ENCODE measurements at regions not wholly inside any gene's neighbourhood (a gene's known extent, or its start where the extent isn't known, plus 50 kb on each side); places are given as distances from the start of the nearest gene placed in this dataset.
A peak's percentile ranks its signal among the peaks of the same experiment; 100 is the strongest.
"Not testable (repeated sequence)": the region's sequence is repeated elsewhere in the genome, so short reads cannot be mapped to it uniquely, and the experiment has no call there.

DNA sequence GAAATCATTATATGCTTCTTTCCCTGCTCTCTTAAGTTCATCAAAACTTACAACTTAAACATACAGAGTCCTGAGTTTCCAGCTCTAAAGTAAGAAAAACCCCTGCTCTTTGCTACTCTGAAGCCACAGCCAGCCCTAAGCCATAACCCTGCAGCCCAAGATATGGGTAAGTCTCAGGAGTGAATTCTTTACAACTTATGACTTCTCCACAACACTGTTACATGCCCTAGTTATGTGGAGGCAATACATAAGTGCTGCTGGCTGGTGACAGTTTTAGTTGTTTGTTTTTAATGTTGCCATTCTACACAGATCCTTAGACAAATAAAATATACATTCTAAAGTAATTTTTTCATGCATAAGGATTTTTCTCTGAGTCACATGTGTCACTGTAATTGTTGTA is 100.2 kb downstream of the FBXO8 start:
- DNase-seq (ENCODE audit: low spot score) (no peak), ATAC-seq (no peak)

DNA sequence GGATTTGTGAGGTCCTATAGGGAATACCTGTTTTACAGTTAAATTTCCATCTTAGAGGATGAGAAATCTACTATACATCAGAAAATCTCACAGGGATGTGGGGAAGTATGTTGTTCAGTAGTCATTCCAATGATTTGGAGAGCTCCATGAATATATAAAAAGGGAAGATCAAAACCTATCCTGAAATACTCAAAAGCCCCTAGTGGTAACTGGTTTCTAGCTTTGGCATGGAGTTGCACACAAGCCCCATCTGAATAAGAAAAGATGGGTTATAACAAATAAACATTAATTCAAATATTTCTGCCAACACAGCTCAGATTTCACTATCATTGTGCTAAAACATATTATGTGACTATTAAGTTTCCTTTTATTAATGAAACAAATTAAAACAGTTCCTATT is 101.6 kb downstream of the FBXO8 start:
- ATAC-seq (no peak), DNase-seq (ENCODE audit: low spot score) (no peak)

DNA sequence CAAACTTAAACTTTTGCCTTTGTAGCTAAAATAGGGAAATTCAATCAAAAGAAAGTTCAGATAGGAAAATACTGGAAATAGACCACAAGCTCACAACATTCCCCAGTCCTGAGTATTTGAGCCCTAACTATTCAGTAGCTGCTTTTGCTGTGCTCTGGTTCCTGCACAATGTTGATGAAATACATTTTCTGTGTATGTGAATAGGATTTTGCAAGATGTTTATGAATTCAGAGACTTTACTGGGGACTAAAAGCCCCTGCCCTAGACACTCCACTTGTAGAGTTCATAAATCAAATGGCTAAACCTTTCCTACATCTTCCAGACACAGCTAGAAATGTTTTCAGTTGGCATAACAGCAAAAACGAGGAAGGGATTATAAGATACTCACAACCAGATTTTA is 105.9 kb downstream of the FBXO8 start:
- ATAC-seq: no peak
- DNase-seq (ENCODE audit: low spot score): no peak

DNA sequence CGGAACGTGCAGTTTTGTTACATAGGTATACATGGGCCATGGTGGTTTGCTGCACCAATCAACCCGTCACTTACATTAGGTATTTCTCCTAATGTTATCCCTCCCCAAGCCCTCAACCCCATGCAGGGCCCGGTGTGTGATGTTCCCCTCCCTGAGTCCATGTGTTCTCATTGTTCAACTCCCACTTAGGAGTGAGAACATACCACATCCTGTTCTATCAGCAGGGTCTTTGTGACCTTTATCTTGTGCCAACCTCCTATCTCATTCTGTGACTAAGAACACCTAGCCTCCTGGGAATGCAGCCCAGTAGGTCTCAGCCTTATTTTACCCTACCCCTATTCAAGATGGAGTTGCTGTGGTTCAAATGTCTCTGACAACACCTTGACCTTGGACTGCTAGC is 107.6 kb downstream of the FBXO8 start:
- DNase-seq (ENCODE audit: low spot score); ATAC-seq: not testable (repeated sequence)

DNA sequence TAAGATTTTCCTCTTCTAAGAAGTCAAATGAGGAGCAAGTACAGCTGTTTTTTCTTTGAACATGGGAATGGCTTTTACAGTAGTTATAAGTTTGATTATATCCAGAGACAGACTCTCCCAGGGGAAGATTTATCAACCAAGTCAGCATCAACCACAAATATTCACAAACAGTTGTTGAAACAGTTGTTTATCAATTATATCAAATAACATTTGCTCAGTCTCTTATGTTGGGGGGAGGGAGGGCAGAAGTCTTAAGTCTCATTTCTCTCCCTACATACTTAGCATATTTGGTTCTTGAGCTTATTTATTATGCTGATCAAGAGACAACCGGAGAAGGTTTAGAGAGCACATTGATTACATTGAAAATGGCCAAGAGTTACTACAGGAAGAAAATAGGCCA is 110.1 kb downstream of the FBXO8 start:
- DNase-seq (ENCODE audit: low spot score): no peak

DNA sequence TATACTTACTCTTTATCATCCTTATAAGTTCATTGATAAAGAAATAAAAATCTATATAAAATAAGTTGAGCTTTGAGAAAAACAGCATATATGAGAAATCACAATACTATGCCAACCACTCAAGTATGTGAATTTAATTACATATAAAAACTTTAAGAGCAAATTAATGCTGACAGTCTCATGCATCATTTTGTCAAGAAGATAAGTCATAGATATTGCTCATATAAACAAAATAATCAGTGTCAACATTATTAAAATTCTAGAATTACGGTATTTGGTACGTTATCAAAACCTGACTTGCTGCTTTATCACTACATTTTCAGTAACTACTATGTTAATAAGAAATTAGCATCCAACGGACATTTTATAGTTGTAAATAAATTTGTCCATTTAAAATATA is 111.2 kb downstream of the FBXO8 start:
- DNase-seq (ENCODE audit: low spot score) (no peak), ATAC-seq (no peak)

More for the DNA sequence above, 110.1 kb downstream of the FBXO8 start:
- no peak for ATAC-seq

DNA sequence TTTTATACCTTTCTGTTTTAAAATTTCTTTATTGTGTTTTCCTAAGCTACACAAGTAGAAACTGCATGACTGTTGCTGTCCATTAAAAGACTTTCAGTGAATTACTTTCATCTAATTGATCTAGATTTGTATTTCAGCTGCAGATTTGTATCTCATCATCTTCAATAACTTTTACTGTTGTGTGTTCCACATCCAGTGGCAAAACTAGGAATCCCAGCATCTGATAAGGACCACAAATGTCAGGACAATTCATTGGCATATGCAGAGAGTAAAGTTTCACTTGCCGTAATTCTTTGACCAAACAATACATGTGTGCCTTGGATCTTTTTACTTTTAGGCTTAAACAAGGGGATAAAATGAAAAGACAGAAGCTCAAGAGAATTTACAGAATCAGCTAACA is 112.6 kb downstream of the FBXO8 start:
- ATAC-seq: no peak
- DNase-seq (ENCODE audit: low spot score): no peak

DNA sequence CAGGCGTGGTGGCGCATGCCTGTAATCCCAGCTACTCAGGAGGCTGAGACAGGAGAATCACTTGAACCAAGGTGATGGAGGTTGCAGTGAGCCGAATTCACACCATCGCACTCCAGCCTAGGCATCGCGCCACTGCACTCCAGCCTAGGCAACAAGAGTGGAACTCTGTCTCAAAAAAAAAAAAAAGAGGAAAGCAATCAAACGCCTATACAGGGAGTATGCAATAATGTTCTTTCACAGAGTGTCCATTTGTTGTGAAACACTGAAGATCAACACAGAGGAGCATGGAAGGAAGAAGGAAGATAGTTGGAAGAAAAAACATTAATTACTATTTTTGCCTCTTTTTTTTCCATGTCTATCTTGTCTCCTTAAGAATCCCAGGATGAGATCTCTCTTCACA is 113.4 kb downstream of the FBXO8 start:
- ATAC-seq: no peak

DNA sequence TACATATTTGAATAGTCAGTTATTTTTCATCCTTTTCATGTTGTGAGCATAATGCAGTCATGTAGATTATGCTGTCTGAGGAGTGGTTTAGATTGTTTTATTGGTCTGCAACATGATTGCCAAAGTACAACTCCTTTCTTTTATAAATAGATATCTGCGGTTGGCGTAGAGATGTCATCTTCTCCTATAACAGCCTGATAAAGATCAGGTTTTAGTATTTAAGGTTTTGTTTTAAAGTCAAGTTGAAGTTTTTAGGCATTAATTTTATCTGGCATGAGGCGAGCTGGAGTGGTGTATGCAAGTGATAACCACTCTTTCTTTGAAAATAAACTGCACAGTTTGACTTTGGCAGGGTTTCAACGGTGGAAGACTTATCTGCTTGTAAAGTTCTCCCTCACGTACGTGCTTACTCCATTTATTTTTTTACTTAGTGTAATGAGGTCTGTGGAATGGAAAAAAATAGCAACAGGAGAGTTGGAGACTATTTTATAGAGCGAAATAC is 126.3 kb downstream of the FBXO8 start:
- ATAC-seq: no peak

More for the DNA sequence above, 113.4 kb downstream of the FBXO8 start:
- no peak for DNase-seq (ENCODE audit: low spot score)

DNA sequence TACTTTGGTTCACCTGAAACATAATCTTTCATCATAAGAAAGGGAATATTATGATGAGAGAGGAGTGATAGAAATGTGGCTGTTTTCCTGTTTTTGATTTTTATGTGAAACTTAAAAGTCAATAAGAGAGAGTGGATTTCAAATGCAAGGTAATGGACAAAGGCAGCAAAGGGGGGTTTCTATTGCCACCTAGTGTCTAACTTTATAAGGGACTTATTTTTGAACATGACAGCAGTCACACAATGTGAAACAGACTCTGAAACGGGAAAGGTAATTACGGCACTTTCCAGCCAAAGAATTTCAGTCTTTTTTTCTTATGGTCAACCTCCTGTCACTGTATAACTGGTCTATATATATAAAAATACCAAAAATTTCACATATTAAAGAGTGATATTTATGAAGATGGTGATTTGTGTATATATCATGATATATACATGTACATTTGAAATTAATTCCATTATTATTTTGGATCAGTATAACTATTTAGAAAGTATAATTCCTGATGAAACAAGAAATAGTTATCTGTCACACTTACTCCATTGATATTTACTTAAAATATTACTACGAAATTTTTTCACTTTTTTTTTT is 127.1 kb downstream of the FBXO8 start:
- peak; percentile 86 for ATAC-seq
- DNase-seq (ENCODE audit: low spot score): no peak

More for the DNA sequence above, 126.3 kb downstream of the FBXO8 start:
- no peak for DNase-seq (ENCODE audit: low spot score)

DNA sequence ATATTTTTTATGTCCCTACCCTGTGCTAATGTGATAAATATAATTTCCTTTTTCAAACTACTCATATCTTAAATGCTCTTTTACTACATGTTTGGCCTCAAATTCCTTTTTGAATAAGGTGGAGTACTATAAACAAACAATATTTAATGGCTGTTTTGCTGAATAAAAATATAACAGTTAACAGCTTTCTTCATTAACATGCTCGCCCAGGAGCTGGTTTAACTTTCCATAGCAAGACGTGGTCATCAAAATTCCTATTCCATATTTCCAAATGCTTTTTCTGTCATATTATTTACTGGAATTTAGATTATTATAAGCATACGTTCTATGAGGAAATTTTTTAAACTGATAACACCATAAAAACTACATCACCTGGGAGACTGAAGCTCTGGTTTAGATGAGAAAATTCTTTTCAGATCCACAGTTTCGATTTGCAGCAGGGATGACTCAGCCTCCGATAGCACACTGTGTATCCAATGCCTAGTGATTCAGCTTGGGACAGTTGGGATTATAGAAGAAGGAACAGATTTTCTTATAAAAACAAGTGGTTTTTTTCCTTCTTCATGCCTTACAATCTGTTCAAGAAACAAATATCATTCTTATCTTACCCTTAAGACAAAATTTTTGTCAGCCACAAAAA is 129.1 kb downstream of the FBXO8 start:
- DNase-seq (ENCODE audit: low spot score) (no peak), ATAC-seq (no peak)

DNA sequence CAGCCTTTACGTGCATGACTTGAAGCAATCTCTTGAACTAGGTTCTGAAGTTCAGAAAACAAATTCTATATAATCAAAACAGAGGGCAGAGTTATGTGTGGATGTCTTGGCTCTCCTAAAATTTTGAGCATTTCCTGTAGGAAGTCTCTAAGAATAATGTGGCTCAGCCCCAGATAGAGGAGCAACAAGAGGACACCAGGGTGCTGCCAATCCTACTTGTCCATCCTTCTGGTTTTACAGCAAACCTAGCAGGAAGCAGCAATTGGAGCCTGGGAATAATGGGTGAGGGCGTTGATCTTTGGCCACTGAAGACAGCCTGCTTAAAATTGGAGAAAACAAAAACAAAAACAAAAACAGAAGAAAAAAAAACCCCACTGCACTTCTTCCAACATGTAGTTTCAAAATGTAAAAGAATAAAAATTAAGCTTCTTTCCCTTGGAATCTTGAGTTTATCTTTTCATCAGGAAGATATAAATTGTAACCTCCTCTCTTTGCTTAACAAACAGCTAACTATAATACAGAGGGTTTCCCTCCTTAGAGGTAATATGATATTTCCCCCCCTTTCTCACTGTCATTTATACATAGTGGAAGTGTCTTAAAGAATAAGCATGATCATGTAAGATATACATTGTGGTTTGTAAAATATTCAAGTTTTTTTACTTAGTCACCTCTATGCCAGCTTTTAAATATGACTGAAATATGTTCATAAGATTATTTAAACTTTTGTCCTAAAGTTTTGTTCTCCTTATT is 130.6 kb downstream of the FBXO8 start:
- no peak for DNase-seq (ENCODE audit: low spot score)
- ATAC-seq: no peak

DNA sequence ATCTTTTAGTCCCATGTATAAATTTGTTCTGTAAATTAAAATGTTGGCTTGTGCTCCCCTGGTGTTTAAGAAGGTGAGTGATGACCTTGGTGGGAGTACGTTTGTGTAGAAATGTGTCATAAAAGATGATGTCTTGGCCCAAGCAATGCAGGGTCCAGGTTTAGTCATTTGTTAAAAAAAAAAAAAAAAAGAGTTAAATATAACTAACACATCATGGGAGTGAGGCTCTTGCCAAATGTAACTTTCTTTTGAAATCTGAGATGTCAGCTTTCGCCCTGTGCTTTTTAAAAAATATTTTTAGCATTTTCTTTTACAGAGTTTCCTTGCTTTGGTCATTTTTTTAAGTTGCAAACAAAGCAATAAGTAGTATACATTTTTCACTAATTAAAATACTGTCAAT is 135.6 kb downstream of the FBXO8 start:
- ATAC-seq (no peak), DNase-seq (ENCODE audit: low spot score) (no peak)

DNA sequence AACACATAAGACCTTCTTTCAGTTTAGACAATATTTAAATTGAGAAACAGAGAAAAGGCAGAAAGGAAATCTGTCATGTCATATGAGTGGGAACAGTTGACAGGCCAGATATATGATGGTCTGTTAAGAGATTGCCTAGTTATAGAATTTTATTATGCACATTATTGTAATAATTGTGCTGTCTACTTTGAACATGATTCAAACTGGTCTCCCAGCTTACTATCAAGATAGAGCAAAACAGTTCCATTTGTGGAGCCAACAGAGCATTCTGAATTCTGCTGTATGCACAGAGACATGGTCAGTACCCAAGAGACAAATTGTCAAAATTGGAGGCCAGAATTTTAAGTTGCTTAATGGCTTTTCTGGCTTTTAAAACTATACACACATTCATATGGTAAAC is 139.4 kb downstream of the FBXO8 start:
- ATAC-seq (no peak), DNase-seq (ENCODE audit: low spot score) (no peak)

DNA sequence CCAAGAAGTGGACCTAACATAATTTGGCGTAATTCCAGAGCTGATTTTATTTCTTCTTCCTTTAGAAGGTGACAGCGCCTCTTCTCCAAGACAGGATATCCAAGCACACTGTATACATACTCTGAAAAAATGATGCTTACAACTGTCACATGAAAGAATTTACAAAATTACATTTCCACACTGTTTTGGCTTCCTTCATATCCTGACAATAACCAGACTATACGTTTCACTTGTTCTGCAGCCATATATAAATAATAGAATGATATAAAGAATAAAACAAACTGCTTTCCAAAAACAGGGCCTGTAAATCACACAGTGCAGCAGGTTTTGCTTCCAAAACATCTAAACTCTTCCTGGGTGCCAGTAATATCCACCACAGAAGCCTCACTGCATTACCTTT is 141.6 kb downstream of the FBXO8 start:
- no peak for DNase-seq (ENCODE audit: low spot score)
- ATAC-seq: no peak

DNA sequence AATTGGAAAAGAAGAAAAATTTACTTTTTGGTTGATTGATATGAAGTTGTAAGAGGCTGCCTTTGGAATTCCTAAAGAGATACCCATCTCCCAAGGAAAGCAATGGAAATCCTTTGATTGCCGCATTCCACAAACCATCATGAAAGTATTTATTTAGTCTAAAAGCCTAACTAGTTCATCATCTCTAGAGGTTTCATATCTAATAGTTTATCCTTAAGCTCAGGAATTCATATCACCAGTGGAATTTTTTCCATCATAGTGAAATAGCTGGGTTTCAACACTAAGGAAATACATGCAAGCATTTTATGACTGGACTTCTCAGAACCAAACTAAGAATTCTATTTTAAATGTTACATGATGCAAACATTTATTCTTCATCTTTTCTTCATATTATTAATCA is 144.9 kb downstream of the FBXO8 start:
- DNase-seq (ENCODE audit: low spot score): no peak
- no peak for ATAC-seq

DNA sequence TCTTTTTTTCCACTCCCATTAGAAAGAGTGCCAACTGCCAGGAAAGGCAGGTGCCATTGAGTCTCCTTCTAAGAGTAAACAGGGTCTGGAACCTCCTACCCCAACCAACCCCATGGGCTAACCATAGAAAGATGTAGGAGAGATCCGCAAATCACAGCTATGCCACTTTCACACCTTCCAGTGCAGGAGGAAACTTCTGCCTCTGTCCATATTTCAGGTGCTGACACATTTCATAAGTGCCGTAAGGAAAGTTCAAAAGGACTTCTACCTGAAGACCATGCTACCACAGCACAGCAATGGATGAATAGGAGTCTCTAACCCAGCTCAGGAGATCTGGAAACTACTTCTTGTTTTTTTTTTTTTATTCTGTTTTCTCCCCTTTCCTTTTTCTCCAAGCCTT is 145.8 kb downstream of the FBXO8 start:
- DNase-seq (ENCODE audit: low spot score): no peak
- ATAC-seq: no peak

DNA sequence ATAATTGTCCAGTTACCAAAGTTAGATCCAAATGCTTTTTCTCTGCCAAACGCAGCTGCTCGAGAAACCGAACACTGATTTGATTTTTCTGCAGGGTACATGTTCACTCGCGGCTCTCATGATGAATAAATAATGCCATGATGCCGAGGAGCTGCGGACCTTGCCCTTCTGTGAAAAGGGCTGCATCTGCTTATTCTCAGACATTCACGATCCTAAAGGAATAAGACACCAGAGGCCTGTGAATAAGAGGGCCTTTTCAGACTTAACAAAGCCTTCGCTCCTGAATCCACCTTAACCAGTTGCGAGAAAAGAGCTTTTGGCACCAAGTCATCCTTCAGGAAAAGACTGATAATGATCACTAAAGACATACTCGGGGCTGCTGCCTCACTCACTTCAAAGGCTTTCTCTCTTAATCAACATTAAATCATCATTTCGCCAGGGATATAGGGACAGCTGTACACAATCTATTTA is 147.5 kb downstream of the FBXO8 start:
- no peak for DNase-seq (ENCODE audit: low spot score)

DNA sequence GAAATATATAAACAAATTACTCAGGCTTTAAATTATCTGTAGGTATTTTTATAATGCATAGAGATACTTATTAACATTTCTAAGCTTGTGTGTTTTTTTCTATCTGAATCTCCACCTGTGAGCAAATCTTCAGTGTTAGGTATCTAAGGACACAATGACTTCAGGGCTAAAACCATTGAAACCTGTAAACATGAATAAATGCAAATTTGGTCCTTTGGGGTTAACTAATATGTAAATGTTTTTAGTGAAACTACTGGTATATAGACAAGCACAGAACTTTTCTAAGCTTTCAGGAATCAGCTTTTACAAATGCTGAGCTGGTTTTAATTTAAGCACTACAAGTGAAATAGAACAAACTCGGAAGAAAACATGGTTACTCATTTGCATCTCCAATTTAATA is 147.9 kb downstream of the FBXO8 start:
- DNase-seq (ENCODE audit: low spot score): no peak

More for the DNA sequence above, 147.5 kb downstream of the FBXO8 start:
- ATAC-seq: no peak

DNA sequence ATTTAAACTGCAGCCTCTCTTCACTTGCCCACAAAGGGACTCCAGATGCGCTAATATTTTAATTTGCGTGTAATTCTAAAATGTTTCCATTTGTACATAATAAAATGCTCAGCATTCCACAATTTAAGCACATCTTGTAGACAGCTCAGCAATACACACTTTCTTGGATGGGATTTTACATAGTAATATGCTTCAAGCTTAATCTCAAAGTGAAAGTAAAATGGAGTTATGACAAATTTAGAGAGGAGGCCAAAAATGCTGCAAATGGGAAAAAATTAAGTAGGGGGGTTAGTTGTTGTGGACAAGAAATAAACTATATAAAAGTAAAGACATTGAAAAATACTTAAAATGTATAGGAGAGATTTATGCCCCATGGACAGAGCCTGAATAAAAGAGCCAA is 149.1 kb downstream of the FBXO8 start:
- ATAC-seq: no peak
- no peak for DNase-seq (ENCODE audit: low spot score)

More for the DNA sequence above, 147.9 kb downstream of the FBXO8 start:
- no peak for ATAC-seq

DNA sequence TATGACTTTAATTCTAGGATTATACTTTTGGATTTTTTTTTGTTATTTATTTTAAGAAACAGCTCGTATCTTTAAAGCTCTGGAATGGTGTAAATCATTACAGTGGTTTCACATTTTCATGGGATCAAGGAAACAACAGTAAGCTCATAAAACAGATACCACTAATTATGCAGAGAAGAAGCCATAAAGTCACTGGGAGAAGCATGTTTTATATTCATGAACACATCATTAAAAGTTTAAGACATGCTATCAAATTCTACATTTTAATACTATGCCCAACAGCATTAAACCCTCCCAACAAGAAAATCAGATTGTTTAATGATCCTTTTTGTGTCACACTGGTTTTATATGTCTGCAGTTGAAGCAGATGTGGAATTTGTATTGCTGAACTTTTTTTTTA is 149.9 kb downstream of the FBXO8 start:
- ATAC-seq (no peak), DNase-seq (ENCODE audit: low spot score) (no peak)

DNA sequence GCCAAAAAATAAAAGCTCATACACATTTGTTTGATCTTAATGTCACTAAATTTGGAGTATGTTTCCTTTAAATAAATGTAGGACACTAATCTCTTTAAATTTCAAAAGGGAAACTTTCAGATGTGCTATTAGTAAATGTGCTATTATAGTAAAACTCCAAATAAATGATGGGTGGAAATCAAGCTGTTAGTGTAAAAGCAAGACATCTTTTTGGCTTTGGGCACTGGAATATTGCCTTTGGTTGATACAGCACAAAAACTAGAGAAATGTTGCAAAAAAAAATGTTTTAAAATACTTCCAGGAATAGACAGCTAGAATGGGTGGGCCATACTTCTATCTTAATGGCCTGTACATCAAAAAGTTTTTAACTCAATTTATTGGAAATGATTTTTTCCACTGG is 151.6 kb downstream of the FBXO8 start:
- ATAC-seq: no peak

More for the DNA sequence above, 151.6 kb downstream of the FBXO8 start:
- no peak for DNase-seq (ENCODE audit: low spot score)

Data from left lobe of liver (tissue), 2 donors.